GM18870 (cell line): ENCODE measurements at regions not wholly inside any gene's neighbourhood (a gene's known extent, or its start where the extent isn't known, plus 50 kb on each side); places are given as distances from the start of the nearest gene placed in this dataset.

Experiments used
- ATAC-seq: cut with Tn5 transposase; IDR thresholded peaks from one replicate; pipeline ENCODE4 v1.9.1; 2021; ENCODE audit warnings: moderate library complexity; ENCODE audit not compliant: unreplicated experiment

- peak; percentile 82 for ATAC-seq
Observed at GRCh38 chr11:92775003-92775676, 194.3 kb upstream of the MTNR1B start.

GRCh38 chr11:92776676-92777075 lies 192.8 kb upstream of the MTNR1B start:
- no peak for ATAC-seq

- no peak for ATAC-seq
Observed at GRCh38 chr11:92779746-92780145, 189.7 kb upstream of the MTNR1B start.

- no peak for ATAC-seq
Observed at GRCh38 chr11:92781151-92781550, 188.3 kb upstream of the MTNR1B start.

GRCh38 chr11:92782806-92783205 lies 186.6 kb upstream of the MTNR1B start:
- ATAC-seq: no peak

- no peak for ATAC-seq
Observed at GRCh38 chr11:92784331-92784730, 185.1 kb upstream of the MTNR1B start.

- no peak for ATAC-seq
Observed at GRCh38 chr11:92787638-92788037, 181.8 kb upstream of the MTNR1B start.

GRCh38 chr11:92789761-92790160 lies 179.7 kb upstream of the MTNR1B start:
- ATAC-seq: no peak

- ATAC-seq: no peak
Observed at GRCh38 chr11:92790366-92790765, 179.1 kb upstream of the MTNR1B start.

GRCh38 chr11:92790926-92791616 lies 178.4 kb upstream of the MTNR1B start:
- ATAC-seq: no peak

- no peak for ATAC-seq
Observed at GRCh38 chr11:92791886-92792285, 177.6 kb upstream of the MTNR1B start.

GRCh38 chr11:92793189-92793588 lies 176.3 kb upstream of the MTNR1B start:
- ATAC-seq: no peak

GRCh38 chr11:92794783-92795182 lies 174.7 kb upstream of the MTNR1B start:
- ATAC-seq: no peak

- ATAC-seq: no peak
Observed at GRCh38 chr11:92796744-92797143, 172.7 kb upstream of the MTNR1B start.

GRCh38 chr11:92797874-92798273 lies 171.6 kb upstream of the MTNR1B start:
- no peak for ATAC-seq

- ATAC-seq: no peak
Observed at GRCh38 chr11:92801685-92802084, 167.8 kb upstream of the MTNR1B start.

- no peak for ATAC-seq
Observed at GRCh38 chr11:92802644-92803043, 166.8 kb upstream of the MTNR1B start.

GRCh38 chr11:92803391-92803790 lies 166.1 kb upstream of the MTNR1B start:
- no peak for ATAC-seq

- ATAC-seq: no peak
Observed at GRCh38 chr11:92804388-92804966, 165.0 kb upstream of the MTNR1B start.

- ATAC-seq: no peak
Observed at GRCh38 chr11:92808022-92808421, 161.4 kb upstream of the MTNR1B start.

GRCh38 chr11:92810423-92811064 lies 158.9 kb upstream of the MTNR1B start:
- ATAC-seq: no peak

- ATAC-seq: no peak
Observed at GRCh38 chr11:92811341-92811740, 158.1 kb upstream of the MTNR1B start.
